ENCODE measurements at regions not wholly inside any gene's neighbourhood (a gene's known extent, or its start where the extent isn't known, plus 50 kb on each side); places are given as distances from the start of the nearest gene placed in this dataset.

- no TSS peak for BruUV-seq (replicated peaks)
- intact Hi-C loops (cut with micrococcal nuclease), result no loop called here
- POLR2A ChIA-PET (ENCODE audit: unreplicated experiment), result no interaction called here
Measured at GRCh38 chrX:20838477-20838876, 535.7 kb upstream of the CNKSR2 start.

GRCh38 chrX:20829665-20830491 is 544.3 kb upstream of the CNKSR2 start:
- Histone ChIP-seq H3K9ac (ENCODE audit: low read length) (peak overlapping the region; percentile 58), H3K36me3 (ENCODE audit: low read depth, low read length) (no peaks in the 10 kb centered on the region), H4K20me1 (ENCODE audit: low read length) (no peaks in the 10 kb centered on the region), H3F3A (ENCODE audit: low read length, unreplicated experiment) (no peaks in the 10 kb centered on the region), H3K4me2 (ENCODE audit: low read length) (peak overlapping the region; percentile 62), H3K4me1 (ENCODE audit: insufficient read depth, low read length) (peaks cover 17% of the 10 kb centered on the region), H3K27ac (ENCODE audit: low read length) (peak overlapping the region; percentile 94), H3K79me2 (ENCODE audit: low read length) (no peaks in the 10 kb centered on the region), H3K4me3 (ENCODE audit: low read length) (no peak overlapping the region), H3K9me3 (ENCODE audit: low read length) (no peaks in the 10 kb centered on the region), H2AFZ (ENCODE audit: low read length) (no peak overlapping the region), H3K9me2 (replicated peaks; ENCODE audit: low read length) (no peaks in the 10 kb centered on the region), H3K27me3 (ENCODE audit: low read length) (no peaks in the 10 kb centered on the region)
- POLR2A ChIA-PET (ENCODE audit: unreplicated experiment), result no interaction called here
- intact Hi-C loops (cut with micrococcal nuclease), result no loop called here
- ATAC-seq (peak; percentile 79), DNase-seq (peak; percentile 88)
- CTCF ChIA-PET, result no interaction called here
- no peak for TF ChIP-seq CTCF (conservative IDR thresholded peaks at IDR 0.05; ENCODE audit: low read depth, low read length)
- BruUV-seq (replicated peaks), result no TSS peak

More at GRCh38 chrX:20838477-20838876, 535.7 kb upstream of the CNKSR2 start:
- no peak overlapping the region for H3K4me2 ChIP-seq (ENCODE audit: low read length)
- H3K4me3 ChIP-seq (ENCODE audit: low read length), result no peak overlapping the region
- no peaks in the 10 kb centered on the region for H4K20me1 ChIP-seq (ENCODE audit: low read length)
- ATAC-seq (no peak), DNase-seq (no peak)
- H3K27ac ChIP-seq (ENCODE audit: low read length), result no peak overlapping the region
- no peaks in the 10 kb centered on the region for H3K27me3 ChIP-seq (ENCODE audit: low read length)
- no peak overlapping the region for H3K9ac ChIP-seq (ENCODE audit: low read length)
- no peak overlapping the region for H2AFZ ChIP-seq (ENCODE audit: low read length)
- no peaks in the 10 kb centered on the region for H3K9me2 ChIP-seq (replicated peaks; ENCODE audit: low read length)
- H3K79me2 ChIP-seq (ENCODE audit: low read length), result no peaks in the 10 kb centered on the region
- no peaks in the 10 kb centered on the region for H3K36me3 ChIP-seq (ENCODE audit: low read depth, low read length)
- TF ChIP-seq EZH2phosphoT487 (IDR thresholded peaks at IDR 0.05; ENCODE audit: borderline replicate concordance, low read length) (no peak), CTCF (conservative IDR thresholded peaks at IDR 0.05; ENCODE audit: low read depth, low read length) (no peak), EZH2 (IDR thresholded peaks at IDR 0.05; ENCODE audit: low read length, unreplicated experiment) (no peak)
- H3K4me1 ChIP-seq (ENCODE audit: insufficient read depth, low read length), result no peaks in the 10 kb centered on the region
- no peaks in the 10 kb centered on the region for H3F3A ChIP-seq (ENCODE audit: low read length, unreplicated experiment)
- H3K9me3 ChIP-seq (ENCODE audit: low read length), result peaks cover 10% of the 10 kb centered on the region; the same call in 1 of the 2 replicates
- CTCF ChIA-PET, result no interaction called here

- no peaks in the 10 kb centered on the region for H3K27me3 ChIP-seq (ENCODE audit: low read length)
- TF ChIP-seq CTCF (conservative IDR thresholded peaks at IDR 0.05; ENCODE audit: low read depth, low read length) (no peak), EZH2phosphoT487 (IDR thresholded peaks at IDR 0.05; ENCODE audit: borderline replicate concordance, low read length) (no peak), EZH2 (IDR thresholded peaks at IDR 0.05; ENCODE audit: low read length, unreplicated experiment) (no peak)
- no peaks in the 10 kb centered on the region for H3K9me3 ChIP-seq (ENCODE audit: low read length)
- intact Hi-C loops (cut with micrococcal nuclease), result no loop called here
- H3K4me3 ChIP-seq (ENCODE audit: low read length), result no peak overlapping the region
- POLR2A ChIA-PET (ENCODE audit: unreplicated experiment), result no interaction called here
- no peaks in the 10 kb centered on the region for H3F3A ChIP-seq (ENCODE audit: low read length, unreplicated experiment)
- no peak overlapping the region for H2AFZ ChIP-seq (ENCODE audit: low read length)
- ATAC-seq (no peak), DNase-seq (no peak)
- H3K9ac ChIP-seq (ENCODE audit: low read length), result no peak overlapping the region
- no peaks in the 10 kb centered on the region for H4K20me1 ChIP-seq (ENCODE audit: low read length)
- peaks cover 16% of the 10 kb centered on the region for H3K4me1 ChIP-seq (ENCODE audit: insufficient read depth, low read length)
- no peak overlapping the region for H3K4me2 ChIP-seq (ENCODE audit: low read length)
- no peaks in the 10 kb centered on the region for H3K9me2 ChIP-seq (replicated peaks; ENCODE audit: low read length)
- CTCF ChIA-PET, result no interaction called here
- no peak overlapping the region for H3K27ac ChIP-seq (ENCODE audit: low read length)
- no peaks in the 10 kb centered on the region for H3K36me3 ChIP-seq (ENCODE audit: low read depth, low read length)
- no TSS peak for BruUV-seq (replicated peaks)
- no peaks in the 10 kb centered on the region for H3K79me2 ChIP-seq (ENCODE audit: low read length)
Measured at GRCh38 chrX:20825984-20826383, 548.2 kb upstream of the CNKSR2 start.

Data from PC-3 (cell line).